PC-3 (cell line): ENCODE measurements at regions not wholly inside any gene's neighbourhood (a gene's known extent, or its start where the extent isn't known, plus 50 kb on each side); places are given as distances from the start of the nearest gene placed in this dataset.

ENCODE experiments used
- ATAC-seq: fragments of 200-7000 bp; cut with Tn5 transposase; 2 replicates; pipeline ENCODE4 v1.9.1; 2020; ENCODE audit warnings: mild to moderate bottlenecking, moderate library complexity
- BruUV-seq: library from RNA; stranded (reverse); fragments of 400-500 nt; replicated peaks from 2 replicates; lab custom pipeline; 2021; lab: Mats Ljungman, UMichigan
- CTCF ChIA-PET: fragments of 300-600 bp; sonication (Branson Sonifier 250); formaldehyde crosslinking; loops from one replicate; lab custom pipeline; 2022; ENCODE audit warnings: antibody characterized with exemption; lab: Charles Lee
- POLR2A ChIA-PET: fragments of 300-600 bp; sonication (Branson Sonifier 250); formaldehyde crosslinking; loops from one replicate; lab custom pipeline; 2022; ENCODE audit warnings: antibody characterized with exemption; ENCODE audit not compliant: unreplicated experiment; lab: Charles Lee
- DNase-seq: peaks from one replicate; pipeline ENCODE4 v3.0.0-alpha.2; 2015
- H2AFZ ChIP-seq: fragments of 300-600 bp; sonication (generic); 2 replicates; pipeline ENCODE4 v1.6.0; 2016; ENCODE audit warnings: antibody characterized with exemption, low read length
- H3F3A ChIP-seq: fragments of 300-600 bp; sonication (generic); one replicate; pipeline ENCODE4 v1.6.0; 2017; ENCODE audit warnings: antibody characterized with exemption, low read length, control low read depth, mild to moderate bottlenecking; ENCODE audit not compliant: unreplicated experiment
- H3K27ac ChIP-seq: fragments of 300-600 bp; sonication (generic); 2 replicates; pipeline ENCODE4 v1.5.1; 2016; ENCODE audit warnings: mild to moderate bottlenecking, low read length
- H3K27me3 ChIP-seq: fragments of 300-600 bp; sonication (generic); 2 replicates; pipeline ENCODE4 v1.6.1; 2016; ENCODE audit warnings: low read length, mixed read lengths
- H3K36me3 ChIP-seq: fragments of 300-600 bp; sonication (generic); 2 replicates; pipeline ENCODE4 v1.6.1; 2016; ENCODE audit warnings: low read depth, mixed run types, low read length, mixed read lengths
- H3K4me1 ChIP-seq: fragments of 300-600 bp; sonication (generic); 2 replicates; pipeline ENCODE4 v1.5.1; 2016; ENCODE audit warnings: low read length; ENCODE audit not compliant: insufficient read depth
- H3K4me2 ChIP-seq: fragments of 300-600 bp; sonication (generic); 2 replicates; pipeline ENCODE4 v1.6.0; 2016; ENCODE audit warnings: low read length
- H3K4me3 ChIP-seq: fragments of 300-600 bp; sonication (generic); 2 replicates; pipeline ENCODE4 v1.5.1; 2016; ENCODE audit warnings: mild to moderate bottlenecking, low read length, mixed read lengths
- H3K79me2 ChIP-seq: fragments of 300-600 bp; sonication (generic); 2 replicates; pipeline ENCODE4 v1.6.1; 2017; ENCODE audit warnings: low read length, mixed read lengths
- H3K9ac ChIP-seq: fragments of 300-600 bp; sonication (generic); 2 replicates; pipeline ENCODE4 v1.6.0; 2016; ENCODE audit warnings: mild to moderate bottlenecking, low read length
- H3K9me2 ChIP-seq: fragments of 300-600 bp; sonication (generic); replicated peaks from 2 replicates; pipeline ENCODE4 v1.6.1; 2016; ENCODE audit warnings: mixed run types, low read length, mixed read lengths
- H3K9me3 ChIP-seq: fragments of 300-600 bp; sonication (generic); 2 replicates; pipeline ENCODE4 v1.6.1; 2016; ENCODE audit warnings: low read length, mixed read lengths
- H4K20me1 ChIP-seq: fragments of 300-600 bp; sonication (generic); 2 replicates; pipeline ENCODE4 v1.6.1; 2016; ENCODE audit warnings: low read length, mixed read lengths
- CTCF ChIP-seq: fragments of 300-600 bp; sonication (generic); conservative IDR thresholded peaks from 2 replicates; pipeline ENCODE4 v1.5.1; 2017; ENCODE audit warnings: antibody characterized with exemption, low read depth, mild to moderate bottlenecking, low read length
- EZH2 ChIP-seq: fragments of 300-600 bp; sonication (generic); IDR thresholded peaks from one replicate; pipeline ENCODE4 v1.6.1; 2017; ENCODE audit warnings: antibody characterized with exemption, mild to moderate bottlenecking, low read length; ENCODE audit not compliant: unreplicated experiment
- EZH2phosphoT487 ChIP-seq: fragments of 300-600 bp; sonication (generic); IDR thresholded peaks from 2 replicates; pipeline ENCODE4 v1.6.1; 2018; ENCODE audit warnings: mild to moderate bottlenecking, antibody characterized with exemption, low read length, borderline replicate concordance
- intact Hi-C: fragments of 100-400 bp; cut with micrococcal nuclease; formaldehyde crosslinking; loops from 2 replicates; pipeline ENCODE4 v1.9.0; 2023

DNA sequence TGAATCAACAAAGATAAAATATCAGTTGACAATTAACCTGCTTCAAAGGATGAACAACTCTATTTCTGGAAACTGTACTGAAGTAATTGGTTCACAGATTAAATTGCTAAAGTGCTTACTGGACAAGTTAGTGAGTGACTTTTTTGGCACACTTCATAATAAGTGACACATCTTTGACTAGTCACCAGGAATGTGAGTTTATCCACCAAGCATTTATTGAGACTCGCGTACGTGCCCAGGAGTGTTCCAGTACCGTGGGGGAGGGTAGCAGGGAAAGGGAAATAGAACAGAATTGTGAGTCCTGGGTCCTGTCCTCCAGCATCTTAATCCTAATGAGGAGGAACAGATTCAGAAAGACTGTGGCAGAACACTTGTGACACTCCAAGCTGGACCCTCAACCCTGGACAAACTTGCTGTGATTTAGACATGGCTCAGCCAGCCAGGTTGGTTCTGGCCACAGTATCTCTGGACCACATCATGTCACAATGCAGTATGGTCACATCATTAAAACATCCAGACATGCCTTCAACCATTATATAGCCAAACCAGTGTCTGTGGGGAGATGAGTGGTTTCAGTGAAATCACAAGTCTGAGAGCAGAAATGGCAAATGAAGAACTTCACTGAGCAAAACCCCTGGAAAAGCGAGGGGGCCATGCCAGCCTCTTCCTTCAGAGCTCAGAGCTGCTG lies 623.1 kb downstream of the BNC2 start:
- BruUV-seq, result no TSS peak
- H3K4me2 ChIP-seq, result peak overlapping the region; percentile 53

DNA sequence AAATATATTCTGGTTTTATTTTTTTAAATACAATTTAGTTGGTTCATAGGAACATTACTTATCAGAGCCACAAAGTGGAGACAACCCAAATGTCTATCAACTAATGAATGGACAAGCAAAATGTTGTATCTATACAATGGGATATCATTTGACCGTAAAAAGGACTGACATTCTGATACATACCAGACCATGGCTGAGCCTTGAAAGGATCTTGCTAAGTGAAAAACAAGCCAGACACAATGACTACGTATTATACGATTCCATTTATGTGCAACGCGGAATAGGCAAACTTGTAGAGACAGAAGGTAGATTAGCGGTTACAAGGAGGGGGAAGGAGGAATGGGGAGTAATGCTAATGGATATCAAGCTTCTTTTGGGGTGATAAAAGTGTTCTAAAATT lies 621.6 kb downstream of the BNC2 start:
- Histone ChIP-seq H3K79me2 (no peaks in the 10 kb centered on the region), H3K4me2 (no peak overlapping the region), H3K9me3 (no peaks in the 10 kb centered on the region), H3K9me2 (no peaks in the 10 kb centered on the region), H3K36me3 (no peaks in the 10 kb centered on the region), H3K9ac (no peak overlapping the region), H3K27ac (no peak overlapping the region), H2AFZ (no peak overlapping the region), H3F3A (no peaks in the 10 kb centered on the region), H4K20me1 (no peaks in the 10 kb centered on the region), H3K4me3 (no peak overlapping the region), H3K27me3 (no peaks in the 10 kb centered on the region), H3K4me1 (peaks cover 30% of the 10 kb centered on the region)
- ATAC-seq, result no peak
- intact Hi-C loops, result no loop called here
- no peak for DNase-seq
- ChIA-PET CTCF (no interaction called here), POLR2A (no interaction called here)
- BruUV-seq, result no TSS peak
- TF ChIP-seq EZH2 (no peak), CTCF (no peak), EZH2phosphoT487 (no peak)

More for the DNA sequence above, 623.1 kb downstream of the BNC2 start:
- Histone ChIP-seq H3K9ac (no peak overlapping the region), H3K9me2 (no peaks in the 10 kb centered on the region), H3K79me2 (no peaks in the 10 kb centered on the region), H3K4me3 (no peak overlapping the region), H3K36me3 (no peaks in the 10 kb centered on the region), H3K27ac (peak overlapping the region; percentile 76), H3F3A (no peaks in the 10 kb centered on the region), H3K9me3 (no peaks in the 10 kb centered on the region), H4K20me1 (no peaks in the 10 kb centered on the region), H2AFZ (0 out of 2 replicates have a peak overlapping the region, but pooled peaks have one; percentile 4), H3K27me3 (no peaks in the 10 kb centered on the region), H3K4me1 (peaks cover 37% of the 10 kb centered on the region)
- ATAC-seq, result peak; percentile 92
- intact Hi-C loops, result no loop called here
- ChIA-PET POLR2A (no interaction called here), CTCF (no interaction called here)
- TF ChIP-seq EZH2 (no peak), CTCF (no peak), EZH2phosphoT487 (no peak)
- peak; percentile 90 for DNase-seq

- H3K9me3 ChIP-seq, result no peaks in the 10 kb centered on the region
- TF ChIP-seq EZH2phosphoT487, result no peak
- TF ChIP-seq EZH2, result no peak
- no peak for TF ChIP-seq CTCF
- H3K4me3 ChIP-seq, result no peak overlapping the region
- H2AFZ ChIP-seq, result no peak overlapping the region
- no peaks in the 10 kb centered on the region for H3F3A ChIP-seq
- no peaks in the 10 kb centered on the region for H3K9me2 ChIP-seq
- peak; percentile 18 for DNase-seq
- H3K36me3 ChIP-seq, result no peaks in the 10 kb centered on the region
- H4K20me1 ChIP-seq, result no peaks in the 10 kb centered on the region
- H3K9ac ChIP-seq, result no peak overlapping the region
- H3K27ac ChIP-seq, result no peak overlapping the region
- POLR2A ChIA-PET, result no interaction called here
- BruUV-seq, result no TSS peak
- CTCF ChIA-PET, result no interaction called here
- peaks cover 13% of the 10 kb centered on the region for H3K4me1 ChIP-seq
- peak; percentile 57 for ATAC-seq
- H3K79me2 ChIP-seq, result no peaks in the 10 kb centered on the region
- no peak overlapping the region for H3K4me2 ChIP-seq
- no peaks in the 10 kb centered on the region for H3K27me3 ChIP-seq
- intact Hi-C loops, result no loop called here
These were observed 617.9 kb downstream of the BNC2 start for GRCh38 chr9:16252616-16253015.
